Tibial nerve (tissue), 4 donors: ENCODE measurements at regions not wholly inside any gene's neighbourhood (a gene's known extent, or its start where the extent isn't known, plus 50 kb on each side); places are given as distances from the start of the nearest gene placed in this dataset.
A peak's percentile ranks its signal among the peaks of the same experiment; 100 is the strongest.

Experiments used
- DNase-seq, 2 donors: peaks; one replicate each; pipeline ENCODE4 v3.0.0-alpha.2; 2019; ENCODE audit warnings: low spot score in 2 of 2
- H3K27ac ChIP-seq, 4 donors: fragments of 200-600 bp; sonication (generic) in 3 of 4; one replicate each; pipeline ENCODE4 v1.5.1; 2017 to 2019; ENCODE audit warnings: mild to moderate bottlenecking in 1 of 4
- H3K27me3 ChIP-seq, 2 donors: fragments of 200-600 bp; sonication (generic) in 1 of 2; one replicate each; pipeline versions ENCODE4 v1.5.1 to v1.6.0; 2017 to 2019
- H3K36me3 ChIP-seq, 3 donors: fragments of 200-600 bp; sonication (generic); one replicate each; pipeline ENCODE4 v1.5.1; 2018 to 2019
- H3K4me1 ChIP-seq, 4 donors: fragments of 200-600 bp; sonication (generic) in 3 of 4; one replicate each; pipeline ENCODE4 v1.5.1; 2017 to 2019
- H3K4me3 ChIP-seq, 4 donors: fragments of 200-600 bp; sonication (generic) in 3 of 4; one replicate each; pipeline ENCODE4 v1.5.1; 2017 to 2019; ENCODE audit warnings: mild to moderate bottlenecking in 1 of 4, moderate library complexity in 1 of 4
- H3K9me3 ChIP-seq, 4 donors: fragments of 200-600 bp; sonication (generic) in 3 of 4; one replicate each; pipeline ENCODE4 v1.5.1; 2017 to 2019
- CTCF ChIP-seq, 5 experiments: fragments of 200-600 bp in 3 of 5; fragments of 450-650 bp in 2 of 5; sonication (generic) in 3 of 5; IDR thresholded peaks; one replicate each; pipeline ENCODE4 v1.5.1; 2016 to 2019; ENCODE audit warnings: antibody characterized with exemption in 5 of 5, mild to moderate bottlenecking in 3 of 5, moderate library complexity in 2 of 5
- EP300 ChIP-seq, 2 donors: sonication (generic); formaldehyde crosslinking; IDR thresholded peaks; one replicate each; pipeline ENCODE4 v1.6.1; 2017; ENCODE audit warnings: antibody characterized with exemption in 2 of 2, mild to moderate bottlenecking in 1 of 2
- POLR2A ChIP-seq, 2 donors: fragments of 450-650 bp; IDR thresholded peaks; one replicate each; pipeline ENCODE4 v1.6.1; 2017; ENCODE audit warnings: antibody characterized with exemption in 2 of 2, mild to moderate bottlenecking in 2 of 2, moderate library complexity in 2 of 2
- WGBS, 2 donors: methylation state at CpG; one replicate each; pipeline ENCODE4 v1.1.5; 2018; 5-methylcytosine and 5-hydroxymethylcytosine counted together

GRCh38 chr4:64715741-64716140 lies 306.5 kb upstream of the TECRL start:
- no peaks in the 10 kb centered on the region for H3K4me1 ChIP-seq

GRCh38 chr4:64713256-64713840 lies 304.1 kb upstream of the TECRL start:
- H3K9me3 ChIP-seq = no peaks in the 10 kb centered on the region
- TF ChIP-seq EP300 (IDR thresholded peaks at IDR 0.05) (no peak), CTCF (IDR thresholded peaks at IDR 0.05) (peak in 3 of 5 experiments; percentile 18 to 42 (median 40))
- WGBS, 2 donors = 1 to 9% methylated on average over 2 of the region's 2 CpGs
- no peak for DNase-seq
- no peaks in the 10 kb centered on the region for H3K36me3 ChIP-seq
- H3K27ac ChIP-seq = no peak overlapping the region
- no peaks in the 10 kb centered on the region for H3K27me3 ChIP-seq
- no peak overlapping the region for H3K4me3 ChIP-seq
- no peaks in the 10 kb centered on the region for H3K4me1 ChIP-seq

More at GRCh38 chr4:64715741-64716140, 306.5 kb upstream of the TECRL start:
- no peak overlapping the region for H3K27ac ChIP-seq
- no peaks in the 10 kb centered on the region for H3K27me3 ChIP-seq
- H3K4me3 ChIP-seq = no peak overlapping the region
- H3K9me3 ChIP-seq = no peaks in the 10 kb centered on the region
- H3K36me3 ChIP-seq = no peaks in the 10 kb centered on the region
- DNase-seq = no peak
- TF ChIP-seq POLR2A (IDR thresholded peaks at IDR 0.05) (no peak), EP300 (IDR thresholded peaks at IDR 0.05) (no peak), CTCF (IDR thresholded peaks at IDR 0.05) (no peak)

- WGBS, 2 donors = 74 to 79% methylated on average over 8 of the region's 8 CpGs
- TF ChIP-seq EP300 (IDR thresholded peaks at IDR 0.05) = no peak
- no peak for TF ChIP-seq POLR2A (IDR thresholded peaks at IDR 0.05)
- no peak for TF ChIP-seq CTCF (IDR thresholded peaks at IDR 0.05)
- Histone ChIP-seq H3K27me3 (no peaks in the 10 kb centered on the region), H3K9me3 (no peaks in the 10 kb centered on the region), H3K4me1 (no peaks in the 10 kb centered on the region), H3K27ac (no peak overlapping the region), H3K4me3 (no peak overlapping the region), H3K36me3 (no peaks in the 10 kb centered on the region)
- no peak for DNase-seq
Measured at GRCh38 chr4:64712590-64712989, 303.3 kb upstream of the TECRL start.

- no peaks in the 10 kb centered on the region for H3K9me3 ChIP-seq
- no peaks in the 10 kb centered on the region for H3K36me3 ChIP-seq
- no peak overlapping the region for H3K27ac ChIP-seq
- no peak overlapping the region for H3K4me3 ChIP-seq
- no peaks in the 10 kb centered on the region for H3K4me1 ChIP-seq
- H3K27me3 ChIP-seq = no peaks in the 10 kb centered on the region
- TF ChIP-seq POLR2A (IDR thresholded peaks at IDR 0.05) (no peak), EP300 (IDR thresholded peaks at IDR 0.05) (no peak), CTCF (IDR thresholded peaks at IDR 0.05) (no peak)
- WGBS, 2 donors = 90 to 94% methylated on average over 3 of the region's 3 CpGs
- no peak for DNase-seq
Measured at GRCh38 chr4:64705989-64706388, 296.7 kb upstream of the TECRL start.

GRCh38 chr4:64698171-64698570 lies 288.9 kb upstream of the TECRL start:
- Histone ChIP-seq H3K4me1 (no peaks in the 10 kb centered on the region), H3K36me3 (no peaks in the 10 kb centered on the region), H3K9me3 (no peaks in the 10 kb centered on the region), H3K27me3 (no peaks in the 10 kb centered on the region), H3K4me3 (no peak overlapping the region), H3K27ac (no peak overlapping the region)
- TF ChIP-seq CTCF (IDR thresholded peaks at IDR 0.05) (no peak), EP300 (IDR thresholded peaks at IDR 0.05) (no peak), POLR2A (IDR thresholded peaks at IDR 0.05) (no peak)
- WGBS, 2 donors = 69 to 80% methylated on average over 2 of the region's 2 CpGs
- DNase-seq = no peak
